CD4-positive, alpha-beta T cell (primary cell): ENCODE measurements at regions not wholly inside any gene's neighbourhood (a gene's known extent, or its start where the extent isn't known, plus 50 kb on each side); places are given as distances from the start of the nearest gene placed in this dataset.

Experiments used
- ATAC-seq: fragments of 200-7000 bp; cut with Tn5 transposase; one replicate; pipeline ENCODE4 v1.10.0; 2022; ENCODE audit warnings: mild to moderate bottlenecking; ENCODE audit not compliant: poor library complexity
- CTCF ChIA-PET: fragments of 350-600 bp; sonication (Branson Sonifier 250); formaldehyde crosslinking; loops from one replicate; lab custom pipeline; 2021; ENCODE audit warnings: antibody characterized with exemption, inconsistent platforms; lab: Charles Lee
- POLR2A ChIA-PET: fragments of 350-600 bp; sonication (Branson Sonifier 250); formaldehyde crosslinking; loops from one replicate; lab custom pipeline; 2021; ENCODE audit warnings: antibody characterized with exemption, inconsistent platforms; lab: Charles Lee
- DNase-seq, 14 experiments: peaks; one replicate each; pipeline ENCODE4 v3.0.0-alpha.2; 2013 to 2020; ENCODE audit warnings: mixed read lengths in 2 of 14
- H3K27ac ChIP-seq, 2 donors: one replicate each; pipeline versions ENCODE4 v1.5.1 to v1.7.0; 2013; ENCODE audit warnings: low read length in 2 of 2, low read depth in 1 of 2, mild to moderate bottlenecking in 1 of 2
- H3K27me3 ChIP-seq, 2 experiments: 1 replicate in 1 of 2; 2 replicates in 1 of 2; pipeline versions ENCODE4 v1.6.1 to v1.7.0; 2013; ENCODE audit warnings: low read length in 2 of 2, control low read depth in 1 of 2, mild to moderate bottlenecking in 1 of 2, moderate library complexity in 1 of 2; ENCODE audit not compliant: insufficient read depth in 2 of 2, control insufficient read depth in 1 of 2
- H3K36me3 ChIP-seq: one replicate; pipeline ENCODE4 v1.6.1; 2013; ENCODE audit warnings: low read length, control low read depth; ENCODE audit not compliant: insufficient read depth
- H3K4me1 ChIP-seq: one replicate; pipeline ENCODE4 v1.6.1; 2013; ENCODE audit warnings: low read length, control low read depth; ENCODE audit not compliant: insufficient read depth
- H3K4me3 ChIP-seq: one replicate; pipeline ENCODE4 v1.5.1; 2013; ENCODE audit warnings: mild to moderate bottlenecking, low read length, moderate library complexity
- H3K9me3 ChIP-seq, 2 experiments: 1 replicate in 1 of 2; 2 replicates in 1 of 2; pipeline versions ENCODE4 v1.6.1 to v1.7.0; 2013; ENCODE audit warnings: low read length in 2 of 2, mild to moderate bottlenecking in 2 of 2, control low read depth in 1 of 2, moderate library complexity in 1 of 2; ENCODE audit not compliant: control insufficient read depth in 1 of 2, insufficient read depth in 1 of 2
- H3K27ac Mint-ChIP-seq: one replicate; pipeline ENCODE4 v1.8.0; 2020; ENCODE audit warnings: mixed read lengths
- H3K27me3 Mint-ChIP-seq: one replicate; pipeline ENCODE4 v1.8.0; 2021; ENCODE audit warnings: mixed read lengths
- H3K36me3 Mint-ChIP-seq: one replicate; pipeline ENCODE4 v1.8.0; 2021; ENCODE audit warnings: low read depth, mixed read lengths
- H3K4me1 Mint-ChIP-seq: one replicate; pipeline ENCODE4 v1.8.0; 2021; ENCODE audit warnings: low read depth, mixed read lengths
- H3K4me3 Mint-ChIP-seq: one replicate; pipeline ENCODE4 v1.8.0; 2020; ENCODE audit warnings: mild to moderate bottlenecking, mixed read lengths
- H3K9me3 Mint-ChIP-seq: one replicate; pipeline ENCODE4 v1.8.0; 2020; ENCODE audit warnings: mixed read lengths
- intact Hi-C, 2 experiments: fragments of 100-400 bp; cut with DNase I in 1 of 2; cut with micrococcal nuclease in 1 of 2; formaldehyde crosslinking; loops; one replicate each; pipeline versions ENCODE4 v1.15.1 to v1.9.0; 2023 to 2025; cut with DNase I, micrococcal nuclease
- TF ChIP-seq, protein P1 (sequence below): fragments of 200-600 bp; IDR thresholded peaks from one replicate; pipeline ENCODE4 v1.8.0; 2022; ENCODE audit warnings: antibody characterized with exemption, mild to moderate bottlenecking

DNA sequence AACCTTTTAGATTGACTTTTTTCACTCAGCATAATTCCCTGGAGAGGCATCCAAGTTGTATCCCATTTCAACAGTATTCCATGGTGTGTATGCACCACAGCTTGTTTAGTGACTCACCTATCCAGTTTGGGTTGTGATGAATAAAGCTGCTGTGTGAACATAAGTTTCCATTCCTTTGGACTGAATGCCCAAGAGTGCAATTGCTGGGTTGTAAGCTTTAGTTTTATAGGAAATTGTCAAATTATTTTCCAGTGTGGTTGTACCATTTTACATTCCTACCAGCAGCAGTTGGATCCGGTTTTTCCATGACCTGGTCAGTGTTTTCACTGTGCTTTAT, 60.9 kb upstream of the TMED7 start:
- Mint-ChIP-seq H3K36me3 (no peaks in the 10 kb centered on the region), H3K4me1 (no peaks in the 10 kb centered on the region), H3K4me3 (no peak overlapping the region), H3K27me3 (peaks cover 43% of the 10 kb centered on the region), H3K9me3 (no peaks in the 10 kb centered on the region), H3K27ac (no peak overlapping the region)
- POLR2A ChIA-PET: no interaction called here
- ATAC-seq: no peak
- CTCF ChIA-PET: no interaction called here
- peaks cover 3 to 9% of the 10 kb centered on the region in 2 experiments for H3K27me3 ChIP-seq
- TF ChIP-seq, protein P1, sequence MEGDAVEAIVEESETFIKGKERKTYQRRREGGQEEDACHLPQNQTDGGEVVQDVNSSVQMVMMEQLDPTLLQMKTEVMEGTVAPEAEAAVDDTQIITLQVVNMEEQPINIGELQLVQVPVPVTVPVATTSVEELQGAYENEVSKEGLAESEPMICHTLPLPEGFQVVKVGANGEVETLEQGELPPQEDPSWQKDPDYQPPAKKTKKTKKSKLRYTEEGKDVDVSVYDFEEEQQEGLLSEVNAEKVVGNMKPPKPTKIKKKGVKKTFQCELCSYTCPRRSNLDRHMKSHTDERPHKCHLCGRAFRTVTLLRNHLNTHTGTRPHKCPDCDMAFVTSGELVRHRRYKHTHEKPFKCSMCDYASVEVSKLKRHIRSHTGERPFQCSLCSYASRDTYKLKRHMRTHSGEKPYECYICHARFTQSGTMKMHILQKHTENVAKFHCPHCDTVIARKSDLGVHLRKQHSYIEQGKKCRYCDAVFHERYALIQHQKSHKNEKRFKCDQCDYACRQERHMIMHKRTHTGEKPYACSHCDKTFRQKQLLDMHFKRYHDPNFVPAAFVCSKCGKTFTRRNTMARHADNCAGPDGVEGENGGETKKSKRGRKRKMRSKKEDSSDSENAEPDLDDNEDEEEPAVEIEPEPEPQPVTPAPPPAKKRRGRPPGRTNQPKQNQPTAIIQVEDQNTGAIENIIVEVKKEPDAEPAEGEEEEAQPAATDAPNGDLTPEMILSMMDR: no peak
- no peak overlapping the region for H3K4me3 ChIP-seq
- no peaks in the 10 kb centered on the region for H3K4me1 ChIP-seq
- no peak for DNase-seq
- intact Hi-C loops: no loop called here
- H3K27ac ChIP-seq: no peak overlapping the region
- no peaks in the 10 kb centered on the region for H3K36me3 ChIP-seq
- no peaks in the 10 kb centered on the region for H3K9me3 ChIP-seq

DNA sequence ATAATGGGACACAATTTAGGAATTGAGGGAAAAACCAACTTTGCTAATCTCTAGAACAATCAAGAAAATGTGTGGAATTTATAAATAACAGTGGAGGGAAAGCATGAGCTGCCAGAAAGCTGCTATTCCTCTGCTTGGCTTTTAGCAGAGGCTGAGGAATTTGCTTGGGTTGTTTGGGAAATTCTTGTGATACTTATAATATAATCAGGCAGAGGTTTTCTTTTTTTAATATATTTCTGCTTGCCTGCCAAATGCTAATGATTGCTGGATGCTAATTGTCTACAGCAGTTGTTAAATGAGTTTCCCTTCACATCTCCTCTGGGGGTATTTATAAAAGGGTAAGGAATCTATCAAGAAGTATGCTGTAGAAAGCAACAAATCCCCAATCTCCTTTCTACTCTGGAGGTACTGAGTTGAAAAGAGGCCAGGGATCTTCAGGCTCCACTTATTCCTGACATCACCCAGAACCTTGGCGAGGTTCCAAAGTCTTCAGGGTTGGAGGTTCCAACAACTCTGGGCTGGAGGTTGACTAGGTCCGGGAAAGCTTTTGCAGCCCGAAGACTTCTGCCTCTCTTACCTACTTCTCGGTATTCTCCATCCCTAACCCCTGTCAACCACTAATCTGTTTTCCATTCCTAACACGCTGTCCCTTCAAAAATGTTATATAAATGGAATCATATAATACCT, 60.4 kb upstream of the TMED7 start:
- H3K9me3 ChIP-seq: no peaks in the 10 kb centered on the region
- CTCF ChIA-PET: no interaction called here
- no peak for ATAC-seq
- DNase-seq: no peak
- Mint-ChIP-seq H3K9me3 (no peaks in the 10 kb centered on the region), H3K4me1 (no peaks in the 10 kb centered on the region), H3K4me3 (no peak overlapping the region), H3K27ac (no peak overlapping the region), H3K27me3 (peaks cover 43% of the 10 kb centered on the region), H3K36me3 (no peaks in the 10 kb centered on the region)
- TF ChIP-seq, protein P1: no peak
- no peak overlapping the region for H3K27ac ChIP-seq
- no peaks in the 10 kb centered on the region for H3K4me1 ChIP-seq
- no peak overlapping the region for H3K4me3 ChIP-seq
- intact Hi-C loops: no loop called here
- POLR2A ChIA-PET: no interaction called here
- peaks cover 3 to 9% of the 10 kb centered on the region in 2 experiments for H3K27me3 ChIP-seq
- H3K36me3 ChIP-seq: no peaks in the 10 kb centered on the region

DNA sequence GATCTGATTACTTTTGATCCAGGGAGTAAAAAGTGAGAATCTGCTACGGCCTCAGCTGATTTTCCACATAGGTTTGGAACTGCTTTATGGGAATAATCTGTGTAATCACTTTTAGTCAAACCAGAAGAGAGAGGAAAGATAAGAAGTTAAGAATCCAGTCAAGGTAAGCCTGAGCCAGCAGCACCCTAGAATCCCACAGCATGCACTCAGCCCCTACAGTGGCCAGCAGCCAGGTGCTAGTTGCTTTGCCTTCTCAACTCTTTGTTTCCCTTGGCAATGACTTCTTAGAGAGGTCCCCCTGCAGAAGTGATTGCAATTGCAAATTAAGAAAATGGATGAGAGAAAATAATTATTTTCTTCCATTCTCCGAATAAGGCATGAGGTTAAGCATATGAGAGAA, 59.7 kb upstream of the TMED7 start:
- POLR2A ChIA-PET: no interaction called here
- Histone ChIP-seq H3K27me3 (peaks cover 3 to 9% of the 10 kb centered on the region in 2 experiments), H3K9me3 (no peaks in the 10 kb centered on the region), H3K27ac (no peak overlapping the region), H3K4me1 (no peaks in the 10 kb centered on the region), H3K4me3 (no peak overlapping the region), H3K36me3 (no peaks in the 10 kb centered on the region)
- H3K36me3 Mint-ChIP-seq: no peaks in the 10 kb centered on the region
- intact Hi-C loops: no loop called here
- no peaks in the 10 kb centered on the region for H3K9me3 Mint-ChIP-seq
- peaks cover 43% of the 10 kb centered on the region for H3K27me3 Mint-ChIP-seq
- no peak overlapping the region for H3K27ac Mint-ChIP-seq
- TF ChIP-seq, protein P1: no peak
- CTCF ChIA-PET: no interaction called here
- H3K4me1 Mint-ChIP-seq: no peaks in the 10 kb centered on the region
- ATAC-seq (no peak), DNase-seq (no peak)
- H3K4me3 Mint-ChIP-seq: no peak overlapping the region
